Smooth muscle cell (in vitro differentiated cells): ENCODE measurements at regions not wholly inside any gene's neighbourhood (a gene's known extent, or its start where the extent isn't known, plus 50 kb on each side); places are given as distances from the start of the nearest gene placed in this dataset.

ENCODE experiments used
- DNase-seq: peaks from one replicate; lab custom pipeline; 2025; ENCODE audit not compliant: unreplicated experiment; lab: John Stamatoyannopoulos, UW
- H2AFZ ChIP-seq: fragments of 200-600 bp; sonication (generic); 2 replicates; pipeline ENCODE4 v1.6.0; 2016; ENCODE audit warnings: antibody characterized with exemption, low read depth, mild to moderate bottlenecking
- H3F3A ChIP-seq: fragments of 200-600 bp; sonication (generic); 2 replicates; pipeline ENCODE4 v1.6.0; 2017; ENCODE audit warnings: antibody characterized with exemption, low read depth
- H3K27ac ChIP-seq: fragments of 200-600 bp; sonication (generic); 2 replicates; pipeline ENCODE4 v1.5.1; 2016; ENCODE audit warnings: low read depth, mild to moderate bottlenecking
- H3K27me3 ChIP-seq: fragments of 200-600 bp; sonication (generic); 2 replicates; pipeline ENCODE4 v1.6.1; 2016; ENCODE audit warnings: low read depth, mild to moderate bottlenecking
- H3K36me3 ChIP-seq: fragments of 200-600 bp; sonication (generic); 2 replicates; pipeline ENCODE4 v1.5.1; 2016; ENCODE audit warnings: low read depth
- H3K4me1 ChIP-seq: fragments of 200-600 bp; sonication (generic); 2 replicates; pipeline ENCODE4 v1.5.1; 2016; ENCODE audit warnings: low read depth
- H3K4me2 ChIP-seq: fragments of 200-600 bp; sonication (generic); 2 replicates; pipeline ENCODE4 v1.6.0; 2016; ENCODE audit warnings: mild to moderate bottlenecking
- H3K4me3 ChIP-seq: fragments of 200-600 bp; sonication (generic); 2 replicates; pipeline ENCODE4 v1.5.1; 2016; ENCODE audit warnings: mild to moderate bottlenecking
- H3K79me2 ChIP-seq: fragments of 200-600 bp; sonication (generic); 2 replicates; pipeline ENCODE4 v1.6.0; 2016; ENCODE audit warnings: low read depth, mild to moderate bottlenecking
- H3K9ac ChIP-seq: fragments of 200-600 bp; sonication (generic); 2 replicates; pipeline ENCODE4 v1.6.0; 2016; ENCODE audit warnings: low read depth
- H3K9me3 ChIP-seq: fragments of 200-600 bp; sonication (generic); replicated peaks from 2 replicates; pipeline ENCODE4 v1.5.1; 2016; ENCODE audit warnings: low read depth
- H4K20me1 ChIP-seq: fragments of 200-600 bp; sonication (generic); 2 replicates; pipeline ENCODE4 v1.6.0; 2016; ENCODE audit warnings: low read depth
- CTCF ChIP-seq: fragments of 200-600 bp; sonication (generic); IDR thresholded peaks from 2 replicates; pipeline ENCODE4 v1.5.1; 2017; ENCODE audit warnings: borderline replicate concordance, mild to moderate bottlenecking, antibody characterized with exemption; ENCODE audit not compliant: insufficient read depth, poor library complexity, severe bottlenecking
- WGBS: methylation state at CpG from one replicate; pipeline ENCODE4 v1.1.7; 2016; ENCODE audit warnings: low lambda C conversion rate; 5-methylcytosine and 5-hydroxymethylcytosine counted together

- Histone ChIP-seq H3K36me3 (no peaks in the 10 kb centered on the region), H3K4me3 (peak overlapping the region; percentile 80), H3K4me2 (peak overlapping the region; percentile 92), H2AFZ (peak overlapping the region; percentile 91), H3K4me1 (peaks cover 43% of the 10 kb centered on the region), H3F3A (no peaks in the 10 kb centered on the region), H3K27ac (peak overlapping the region; percentile 71), H3K9ac (peak overlapping the region; percentile 87), H3K79me2 (peaks cover 28% of the 10 kb centered on the region), H3K27me3 (peaks cover 3% of the 10 kb centered on the region), H4K20me1 (peaks cover 7% of the 10 kb centered on the region), H3K9me3 (no peaks in the 10 kb centered on the region)
- 4% methylated on average over 20 of the region's 20 CpGs for WGBS
- DNase-seq = no peak
- no peak for TF ChIP-seq CTCF
Observed at GRCh38 chr14:89617481-89618329, 200.7 kb upstream of the FOXN3 start.

GRCh38 chr14:89616852-89617341 lies 199.9 kb upstream of the FOXN3 start:
- H3K4me3 ChIP-seq = peak overlapping the region; percentile 80
- peaks cover 31% of the 10 kb centered on the region for H3K79me2 ChIP-seq
- H3K9ac ChIP-seq = peak overlapping the region; percentile 87

GRCh38 chr14:89616425-89616824 lies 199.4 kb upstream of the FOXN3 start:
- Histone ChIP-seq H3K4me3 (no peak overlapping the region), H2AFZ (no peak overlapping the region), H3K9ac (no peak overlapping the region), H3K9me3 (no peaks in the 10 kb centered on the region), H3K4me2 (peak overlapping the region; percentile 92), H3K36me3 (no peaks in the 10 kb centered on the region), H3K79me2 (peaks cover 31% of the 10 kb centered on the region), H3K4me1 (peaks cover 43% of the 10 kb centered on the region), H4K20me1 (peaks cover 7% of the 10 kb centered on the region), H3K27me3 (peaks cover 3% of the 10 kb centered on the region), H3K27ac (no peak overlapping the region), H3F3A (no peaks in the 10 kb centered on the region)
- WGBS = 16% methylated on average over 2 of the region's 2 CpGs
- no peak for TF ChIP-seq CTCF
- DNase-seq = no peak

More at GRCh38 chr14:89616852-89617341, 199.9 kb upstream of the FOXN3 start:
- H3K4me1 ChIP-seq = peaks cover 43% of the 10 kb centered on the region
- DNase-seq = no peak
- peak overlapping the region; percentile 91 for H2AFZ ChIP-seq
- no peaks in the 10 kb centered on the region for H3K9me3 ChIP-seq
- H4K20me1 ChIP-seq = peaks cover 7% of the 10 kb centered on the region
- WGBS = 23% methylated on average over 5 of the region's 5 CpGs
- H3K4me2 ChIP-seq = peak overlapping the region; percentile 92
- TF ChIP-seq CTCF = no peak
- no peaks in the 10 kb centered on the region for H3K36me3 ChIP-seq
- H3K27ac ChIP-seq = peak overlapping the region; percentile 71
- H3F3A ChIP-seq = no peaks in the 10 kb centered on the region
- H3K27me3 ChIP-seq = peaks cover 3% of the 10 kb centered on the region
